Activated T-helper 2 cell treated with anti-CD3 and anti-CD28 coated beads, Interferon-gamma antibody, Interleukin-2, Interleukin-4, amounts not matched to agents 10 μg/mL and 5 μg/mL and 100 μg/mL, durations not matched to agents 14 hours and 24 hours and 36 hours (primary cell): ENCODE measurements at regions not wholly inside any gene's neighbourhood (a gene's known extent, or its start where the extent isn't known, plus 50 kb on each side); places are given as distances from the start of the nearest gene placed in this dataset.

ENCODE experiments used
- DNase-seq: peaks from one replicate; pipeline ENCODE4 v3.0.0; 2021; ENCODE audit warnings: low spot score
- H3K27ac Mint-ChIP-seq: one replicate; pipeline ENCODE4 v1.8.0; 2021; ENCODE audit warnings: mixed read lengths
- H3K27me3 Mint-ChIP-seq: one replicate; pipeline ENCODE4 v1.8.0; 2021; ENCODE audit warnings: low read depth, mixed read lengths
- H3K36me3 Mint-ChIP-seq: one replicate; pipeline ENCODE4 v1.8.0; 2021; ENCODE audit warnings: low read depth, mixed read lengths
- H3K4me1 Mint-ChIP-seq: one replicate; pipeline ENCODE4 v1.8.0; 2021; ENCODE audit warnings: low read depth, mixed read lengths
- H3K4me3 Mint-ChIP-seq: one replicate; pipeline ENCODE4 v1.8.0; 2021; ENCODE audit warnings: low read depth, mild to moderate bottlenecking, moderate library complexity, mixed read lengths
- H3K9me3 Mint-ChIP-seq: one replicate; pipeline ENCODE4 v1.8.0; 2021; ENCODE audit warnings: mixed read lengths
- intact Hi-C: fragments of 100-400 bp; cut with micrococcal nuclease; formaldehyde crosslinking; loops from one replicate; pipeline ENCODE4 v1.15.1; 2023

DNA sequence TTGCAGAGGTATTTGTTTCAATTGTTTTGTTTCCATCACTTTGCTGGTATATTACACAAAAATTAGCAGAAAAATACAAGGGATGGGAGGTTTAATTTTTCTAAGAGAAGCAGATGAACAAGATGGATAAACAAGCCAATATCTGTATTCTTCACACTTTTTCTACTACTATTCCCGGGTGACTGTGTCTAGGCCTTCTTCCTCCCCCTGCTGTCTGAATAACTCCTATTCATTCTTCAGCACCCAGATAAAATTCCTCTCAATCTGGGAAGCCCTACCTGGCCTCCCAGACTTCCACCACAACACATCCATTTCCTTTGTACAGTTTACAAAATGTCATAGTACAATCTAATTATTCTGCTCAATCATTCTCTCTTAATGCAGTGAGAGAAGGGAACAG lies 666.6 kb upstream of the TENM4 start:
- peaks cover 20% of the 10 kb centered on the region for H3K9me3 Mint-ChIP-seq
- H3K4me3 Mint-ChIP-seq, result no peak overlapping the region
- H3K27ac Mint-ChIP-seq, result no peak overlapping the region
- no peaks in the 10 kb centered on the region for H3K36me3 Mint-ChIP-seq
- H3K27me3 Mint-ChIP-seq, result no peaks in the 10 kb centered on the region
- intact Hi-C loops, result no loop called here
- no peak for DNase-seq
- H3K4me1 Mint-ChIP-seq, result no peaks in the 10 kb centered on the region

DNA sequence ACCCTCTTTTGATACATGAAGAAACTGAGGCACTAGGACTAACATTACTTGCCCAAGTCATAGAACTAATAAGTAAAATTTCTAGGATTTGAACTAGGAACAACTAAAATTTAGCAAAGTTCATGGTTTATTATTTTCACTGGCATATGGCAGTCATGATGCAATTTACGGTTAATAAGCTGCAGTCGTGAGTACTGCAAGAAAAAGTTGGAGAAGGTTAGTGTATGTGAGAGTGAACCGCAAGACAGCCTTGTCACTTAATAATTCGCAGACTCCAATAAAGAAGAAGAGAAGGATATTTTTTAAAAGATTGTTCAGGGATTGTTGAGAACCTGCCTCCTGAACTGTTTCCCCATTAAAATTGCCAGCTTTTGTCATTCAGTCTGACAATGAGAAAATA lies 663.4 kb upstream of the TENM4 start:
- Mint-ChIP-seq H3K27me3 (no peaks in the 10 kb centered on the region), H3K36me3 (no peaks in the 10 kb centered on the region), H3K4me3 (no peak overlapping the region), H3K27ac (no peak overlapping the region), H3K4me1 (no peaks in the 10 kb centered on the region), H3K9me3 (peaks cover 6% of the 10 kb centered on the region)
- DNase-seq, result no peak
- intact Hi-C loops, result no loop called here

DNA sequence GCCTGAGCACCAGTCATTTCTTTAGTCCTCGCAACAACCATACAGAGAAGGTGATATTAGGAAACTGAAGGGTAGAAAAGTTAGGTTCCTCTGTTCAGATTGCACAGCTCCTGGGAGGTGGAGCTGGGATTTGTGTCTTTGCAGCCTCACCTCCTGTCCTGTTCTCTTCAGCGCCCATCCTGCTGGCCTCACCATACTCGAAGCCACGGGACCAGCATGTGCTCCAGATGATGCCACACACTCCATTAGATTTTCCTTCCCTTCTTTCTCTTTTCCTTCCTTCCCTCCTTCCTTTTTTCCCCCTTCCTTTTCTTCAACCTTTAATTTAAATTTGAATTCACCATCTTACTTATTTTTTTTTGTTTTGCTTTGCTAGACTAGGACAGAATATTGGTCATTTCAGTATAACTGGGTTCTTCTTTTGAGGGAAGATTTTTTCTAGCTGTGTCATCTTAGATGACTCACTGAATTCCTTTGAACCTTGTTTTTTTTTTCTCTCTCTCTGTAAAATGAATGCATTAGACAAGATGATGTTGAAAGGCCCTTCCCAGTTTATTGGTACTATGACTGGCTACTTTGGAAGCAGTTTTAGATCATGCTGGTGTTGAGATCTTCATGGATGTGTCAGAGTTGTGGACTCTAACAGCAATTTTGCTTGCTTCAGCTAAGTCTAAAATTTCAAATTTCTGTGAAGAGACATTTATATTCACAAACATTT lies 662.5 kb upstream of the TENM4 start:
- Mint-ChIP-seq H3K27me3 (no peaks in the 10 kb centered on the region), H3K36me3 (no peaks in the 10 kb centered on the region), H3K4me1 (no peaks in the 10 kb centered on the region), H3K4me3 (no peak overlapping the region), H3K9me3 (peaks cover 11% of the 10 kb centered on the region), H3K27ac (no peak overlapping the region)
- DNase-seq, result no peak
- intact Hi-C loops, result no loop called here

DNA sequence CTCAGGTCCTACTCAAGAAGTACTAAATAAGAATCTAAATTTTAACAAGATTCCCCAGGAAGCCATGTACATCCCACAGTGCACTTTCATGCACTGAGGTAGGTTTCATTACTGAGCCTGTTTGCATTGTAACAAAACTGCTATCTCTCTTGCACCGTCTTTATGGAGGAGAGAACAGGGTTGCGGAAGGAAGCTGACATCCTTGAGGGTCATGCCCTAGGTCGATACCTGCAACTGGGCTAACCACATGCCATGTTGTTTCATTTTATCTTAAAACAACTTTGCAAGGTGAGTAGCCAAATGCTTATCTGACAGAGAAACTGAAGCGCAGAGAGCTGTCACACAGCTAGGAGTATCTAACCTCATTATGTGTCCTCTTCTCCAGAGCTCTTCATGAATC lies 656.3 kb upstream of the TENM4 start:
- Mint-ChIP-seq H3K27ac (no peak overlapping the region), H3K4me1 (no peaks in the 10 kb centered on the region), H3K27me3 (no peaks in the 10 kb centered on the region), H3K4me3 (no peak overlapping the region), H3K9me3 (peaks cover 9% of the 10 kb centered on the region), H3K36me3 (no peaks in the 10 kb centered on the region)
- intact Hi-C loops, result no loop called here
- no peak for DNase-seq

DNA sequence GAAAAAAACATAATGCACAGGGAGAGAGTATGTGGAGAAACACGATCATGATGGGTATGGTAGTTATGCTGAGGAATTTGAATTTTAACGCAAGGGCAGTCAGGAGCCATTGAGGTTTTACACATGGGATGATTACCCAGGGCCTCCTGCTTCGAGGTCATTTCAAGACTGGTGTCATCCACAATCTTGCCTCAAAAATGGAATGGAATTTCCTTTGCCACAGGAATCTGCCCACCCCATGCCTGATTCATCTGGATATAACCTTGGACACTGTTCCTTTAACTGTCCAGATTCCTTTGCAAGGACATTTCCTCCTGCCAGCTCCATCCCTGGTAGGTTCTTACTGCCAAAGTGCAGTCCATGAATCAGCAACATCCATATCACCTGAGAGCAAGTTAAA lies 655.9 kb upstream of the TENM4 start:
- intact Hi-C loops, result no loop called here
- Mint-ChIP-seq H3K9me3 (peaks cover 9% of the 10 kb centered on the region), H3K27ac (no peak overlapping the region), H3K4me3 (no peak overlapping the region), H3K27me3 (no peaks in the 10 kb centered on the region), H3K4me1 (no peaks in the 10 kb centered on the region), H3K36me3 (no peaks in the 10 kb centered on the region)
- no peak for DNase-seq

DNA sequence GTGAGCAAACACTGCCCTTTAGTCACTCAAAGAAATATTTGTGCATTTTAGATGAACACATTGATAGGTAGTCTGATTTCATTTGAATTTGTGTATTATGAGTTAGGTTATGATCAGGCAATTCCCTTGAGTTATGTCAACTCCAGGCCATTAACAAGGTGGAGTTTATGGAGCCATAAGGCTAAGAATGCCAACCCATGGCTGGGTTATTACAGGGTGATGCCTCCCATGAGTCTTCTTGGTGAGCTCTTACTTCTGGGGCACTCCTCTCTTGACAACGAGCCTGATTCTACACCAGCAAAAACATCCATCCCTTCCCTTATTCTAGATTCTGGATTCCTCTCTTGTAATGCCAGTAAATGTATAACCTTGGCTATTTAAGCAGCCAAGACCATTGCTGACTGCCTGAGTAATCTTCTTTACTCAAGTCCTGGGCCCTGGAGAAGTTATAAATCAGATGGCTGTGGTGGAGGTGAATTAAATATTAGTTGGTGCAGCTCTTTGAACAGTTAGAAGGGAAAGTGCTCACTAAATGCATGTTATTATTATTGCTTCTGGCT lies 645.7 kb upstream of the TENM4 start:
- Mint-ChIP-seq H3K36me3 (no peaks in the 10 kb centered on the region), H3K9me3 (no peaks in the 10 kb centered on the region), H3K4me3 (no peak overlapping the region), H3K27me3 (no peaks in the 10 kb centered on the region), H3K4me1 (no peaks in the 10 kb centered on the region), H3K27ac (no peak overlapping the region)
- no peak for DNase-seq
- intact Hi-C loops, result no loop called here

GRCh38 chr11:80085563-80085962 lies 644.7 kb upstream of the TENM4 start:
- no peak overlapping the region for H3K4me3 Mint-ChIP-seq
- no peaks in the 10 kb centered on the region for H3K4me1 Mint-ChIP-seq
- H3K9me3 Mint-ChIP-seq, result no peaks in the 10 kb centered on the region
- intact Hi-C loops, result no loop called here
- H3K27ac Mint-ChIP-seq, result no peak overlapping the region
- DNase-seq, result no peak
- no peaks in the 10 kb centered on the region for H3K36me3 Mint-ChIP-seq
- H3K27me3 Mint-ChIP-seq, result no peaks in the 10 kb centered on the region

DNA sequence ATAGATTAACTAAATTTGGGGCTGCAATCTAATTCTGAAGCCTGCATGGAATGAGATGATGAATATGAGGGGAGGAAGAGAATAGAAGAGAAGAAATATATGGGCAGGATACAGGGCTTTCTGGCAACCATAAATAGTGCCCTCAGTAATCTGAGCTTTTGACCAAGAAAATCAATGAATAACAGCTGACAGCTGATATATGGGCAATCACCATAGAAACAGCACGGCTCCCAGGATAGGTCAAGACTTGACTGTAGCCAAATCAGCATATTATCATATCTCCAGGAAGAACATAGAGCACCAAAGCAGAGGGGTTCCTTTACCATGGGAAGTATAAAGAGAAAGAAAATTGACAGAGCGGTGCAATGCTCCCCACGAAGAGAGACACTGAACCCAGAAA lies 643.8 kb upstream of the TENM4 start:
- no peak for DNase-seq
- H3K9me3 Mint-ChIP-seq, result no peaks in the 10 kb centered on the region
- H3K27me3 Mint-ChIP-seq, result no peaks in the 10 kb centered on the region
- no peak overlapping the region for H3K4me3 Mint-ChIP-seq
- intact Hi-C loops, result no loop called here
- H3K36me3 Mint-ChIP-seq, result no peaks in the 10 kb centered on the region
- H3K4me1 Mint-ChIP-seq, result no peaks in the 10 kb centered on the region
- no peak overlapping the region for H3K27ac Mint-ChIP-seq

DNA sequence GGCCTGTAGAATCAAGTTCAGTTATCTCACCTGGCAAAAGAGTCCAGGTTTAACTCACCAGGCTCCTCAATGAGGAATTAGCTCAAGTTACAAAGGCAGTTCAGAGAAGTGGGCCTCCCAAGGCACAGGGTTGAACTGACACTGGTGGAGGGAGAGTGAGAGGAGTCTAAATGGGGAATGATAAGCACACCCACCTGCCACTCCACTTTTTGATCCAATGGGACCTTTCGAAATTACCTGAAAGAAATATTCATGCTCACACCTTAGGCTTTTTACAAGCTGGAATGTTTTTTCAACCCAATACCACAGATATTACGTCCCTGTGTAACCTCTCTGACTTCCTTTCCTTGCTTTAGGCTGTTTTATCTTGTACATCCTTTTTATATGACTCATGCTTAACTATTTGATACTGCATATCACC lies 642.7 kb upstream of the TENM4 start:
- no peak for DNase-seq
- intact Hi-C loops, result no loop called here
- Mint-ChIP-seq H3K4me3 (no peak overlapping the region), H3K27me3 (no peaks in the 10 kb centered on the region), H3K27ac (no peak overlapping the region), H3K4me1 (no peaks in the 10 kb centered on the region), H3K36me3 (no peaks in the 10 kb centered on the region), H3K9me3 (no peaks in the 10 kb centered on the region)

- intact Hi-C loops, result no loop called here
- Mint-ChIP-seq H3K4me3 (no peak overlapping the region), H3K4me1 (no peaks in the 10 kb centered on the region), H3K9me3 (no peaks in the 10 kb centered on the region), H3K27ac (no peak overlapping the region), H3K27me3 (no peaks in the 10 kb centered on the region), H3K36me3 (no peaks in the 10 kb centered on the region)
- DNase-seq, result no peak
Measured at GRCh38 chr11:80082406-80082805, 641.6 kb upstream of the TENM4 start.

GRCh38 chr11:80077113-80077512 lies 636.3 kb upstream of the TENM4 start:
- Mint-ChIP-seq H3K4me3 (no peak overlapping the region), H3K36me3 (no peaks in the 10 kb centered on the region), H3K9me3 (peaks cover 5% of the 10 kb centered on the region), H3K4me1 (no peaks in the 10 kb centered on the region), H3K27me3 (no peaks in the 10 kb centered on the region), H3K27ac (no peak overlapping the region)
- intact Hi-C loops, result no loop called here
- DNase-seq, result no peak

- H3K27me3 Mint-ChIP-seq, result no peaks in the 10 kb centered on the region
- no peak for DNase-seq
- no peak overlapping the region for H3K27ac Mint-ChIP-seq
- no peak overlapping the region for H3K4me3 Mint-ChIP-seq
- intact Hi-C loops, result no loop called here
- no peaks in the 10 kb centered on the region for H3K4me1 Mint-ChIP-seq
- peaks cover 5% of the 10 kb centered on the region for H3K9me3 Mint-ChIP-seq
- no peaks in the 10 kb centered on the region for H3K36me3 Mint-ChIP-seq
Measured at GRCh38 chr11:80074837-80075236, 634.0 kb upstream of the TENM4 start.

- Mint-ChIP-seq H3K9me3 (peaks cover 8% of the 10 kb centered on the region), H3K4me3 (no peak overlapping the region), H3K27me3 (no peaks in the 10 kb centered on the region), H3K27ac (no peak overlapping the region), H3K36me3 (no peaks in the 10 kb centered on the region), H3K4me1 (no peaks in the 10 kb centered on the region)
- DNase-seq, result no peak
- intact Hi-C loops, result no loop called here
Measured at GRCh38 chr11:80066291-80066690, 625.5 kb upstream of the TENM4 start.

- Mint-ChIP-seq H3K4me1 (no peaks in the 10 kb centered on the region), H3K27me3 (no peaks in the 10 kb centered on the region), H3K36me3 (no peaks in the 10 kb centered on the region), H3K27ac (no peak overlapping the region), H3K4me3 (no peak overlapping the region), H3K9me3 (peaks cover 13% of the 10 kb centered on the region)
- intact Hi-C loops, result no loop called here
- no peak for DNase-seq
Measured at GRCh38 chr11:80065086-80065485, 624.3 kb upstream of the TENM4 start.
